HUDEP-2 (cell line): ENCODE measurements at regions not wholly inside any gene's neighbourhood (a gene's known extent, or its start where the extent isn't known, plus 50 kb on each side); places are given as distances from the start of the nearest gene placed in this dataset.

ENCODE experiments used
- DNase-seq, 76 experiments: peaks; one replicate each; lab custom pipeline; 2025; ENCODE audit not compliant: unreplicated experiment in 76 of 76; lab: John Stamatoyannopoulos, UW

- DNase-seq = no peak
These were observed 356.5 kb upstream of the ATP2B1 start for GRCh38 chr12:90064852-90065801.

- no peak for DNase-seq
These were observed 354.2 kb upstream of the ATP2B1 start for GRCh38 chr12:90062799-90063198.

GRCh38 chr12:90061809-90062208, 353.2 kb upstream of the ATP2B1 start:
- no peak for DNase-seq

- no peak for DNase-seq
These were observed 351.4 kb upstream of the ATP2B1 start for GRCh38 chr12:90060031-90060430.

GRCh38 chr12:90058704-90059103, 350.1 kb upstream of the ATP2B1 start:
- DNase-seq = no peak

GRCh38 chr12:90055071-90055470, 346.4 kb upstream of the ATP2B1 start:
- no peak for DNase-seq

GRCh38 chr12:90048918-90049317, 340.3 kb upstream of the ATP2B1 start:
- DNase-seq = no peak

- DNase-seq = no peak
These were observed 336.9 kb upstream of the ATP2B1 start for GRCh38 chr12:90045559-90045958.

- DNase-seq = no peak
These were observed 335.4 kb upstream of the ATP2B1 start for GRCh38 chr12:90044069-90044468.

GRCh38 chr12:90042920-90043641, 334.4 kb upstream of the ATP2B1 start:
- DNase-seq = no peak

- no peak for DNase-seq
These were observed 329.7 kb upstream of the ATP2B1 start for GRCh38 chr12:90038289-90038688.

GRCh38 chr12:90037740-90038139, 329.1 kb upstream of the ATP2B1 start:
- no peak for DNase-seq

GRCh38 chr12:90036637-90037036, 328.0 kb upstream of the ATP2B1 start:
- DNase-seq = no peak

GRCh38 chr12:90030726-90031125, 322.1 kb upstream of the ATP2B1 start:
- DNase-seq = no peak

- peak in 2 of 76 experiments; percentile 11 for DNase-seq
These were observed 320.7 kb upstream of the ATP2B1 start for GRCh38 chr12:90029317-90029716.

- peak in 1 of 76 experiments; percentile 3 for DNase-seq
These were observed 320.0 kb upstream of the ATP2B1 start for GRCh38 chr12:90028635-90029051.

- DNase-seq = no peak
These were observed 319.4 kb upstream of the ATP2B1 start for GRCh38 chr12:90027889-90028634.

- DNase-seq = no peak
These were observed 318.4 kb upstream of the ATP2B1 start for GRCh38 chr12:90027041-90027440.

- no peak for DNase-seq
These were observed 317.9 kb upstream of the ATP2B1 start for GRCh38 chr12:90026516-90026915.

- no peak for DNase-seq
These were observed 315.6 kb upstream of the ATP2B1 start for GRCh38 chr12:90024262-90024661.
